Peyer's patch (tissue), 4 donors: ENCODE measurements at regions not wholly inside any gene's neighbourhood (a gene's known extent, or its start where the extent isn't known, plus 50 kb on each side); places are given as distances from the start of the nearest gene placed in this dataset.

Experiments used
- DNase-seq, 3 donors: peaks; one replicate each; pipeline ENCODE4 v3.0.0-alpha.2; 2017 to 2019
- H3K27ac ChIP-seq, 4 donors: fragments of 200-600 bp; sonication (generic); one replicate each; pipeline ENCODE4 v1.5.1; 2016 to 2019
- H3K27me3 ChIP-seq, 2 donors: fragments of 200-600 bp; sonication (generic); one replicate each; pipeline ENCODE4 v1.5.1; 2019
- H3K36me3 ChIP-seq, 3 donors: fragments of 200-600 bp; sonication (generic); one replicate each; pipeline ENCODE4 v1.5.1; 2016 to 2019
- H3K4me1 ChIP-seq, 4 donors: fragments of 200-600 bp; sonication (generic); one replicate each; pipeline ENCODE4 v1.5.1; 2016 to 2019
- H3K4me3 ChIP-seq, 4 donors: fragments of 200-600 bp; sonication (generic); 1 replicate in 3 of 4; 2 replicates in 1 of 4; pipeline ENCODE4 v1.5.1; 2016 to 2019; ENCODE audit warnings: mild to moderate bottlenecking in 1 of 4
- H3K9me3 ChIP-seq, 4 donors: fragments of 200-600 bp; sonication (generic); one replicate each; pipeline ENCODE4 v1.5.1; 2016 to 2019; ENCODE audit warnings: mild to moderate bottlenecking in 1 of 4
- CTCF ChIP-seq, 6 experiments: fragments of 450-650 bp in 4 of 6; fragments of 200-600 bp in 2 of 6; sonication (generic) in 1 of 6; IDR thresholded peaks; one replicate each; pipeline ENCODE4 v1.5.1; 2017 to 2019; ENCODE audit warnings: antibody characterized with exemption in 6 of 6, mild to moderate bottlenecking in 3 of 6, moderate library complexity in 1 of 6
- POLR2A ChIP-seq, 2 donors: fragments of 450-650 bp; IDR thresholded peaks; one replicate each; pipeline ENCODE4 v1.5.1; 2017; ENCODE audit warnings: antibody characterized with exemption in 2 of 2, mild to moderate bottlenecking in 2 of 2, moderate library complexity in 2 of 2

GRCh38 chr11:105245781-105246315 is 106.3 kb upstream of the CARD18 start:
- no peak overlapping the region for H3K4me3 ChIP-seq
- H3K9me3 ChIP-seq, result no peaks in the 10 kb centered on the region
- no peak for DNase-seq
- no peaks in the 10 kb centered on the region for H3K36me3 ChIP-seq
- no peaks in the 10 kb centered on the region for H3K4me1 ChIP-seq
- H3K27me3 ChIP-seq, result no peaks in the 10 kb centered on the region
- no peak for TF ChIP-seq CTCF (IDR thresholded peaks at IDR 0.05)
- TF ChIP-seq POLR2A (IDR thresholded peaks at IDR 0.05), result no peak
- no peak overlapping the region for H3K27ac ChIP-seq

DNA sequence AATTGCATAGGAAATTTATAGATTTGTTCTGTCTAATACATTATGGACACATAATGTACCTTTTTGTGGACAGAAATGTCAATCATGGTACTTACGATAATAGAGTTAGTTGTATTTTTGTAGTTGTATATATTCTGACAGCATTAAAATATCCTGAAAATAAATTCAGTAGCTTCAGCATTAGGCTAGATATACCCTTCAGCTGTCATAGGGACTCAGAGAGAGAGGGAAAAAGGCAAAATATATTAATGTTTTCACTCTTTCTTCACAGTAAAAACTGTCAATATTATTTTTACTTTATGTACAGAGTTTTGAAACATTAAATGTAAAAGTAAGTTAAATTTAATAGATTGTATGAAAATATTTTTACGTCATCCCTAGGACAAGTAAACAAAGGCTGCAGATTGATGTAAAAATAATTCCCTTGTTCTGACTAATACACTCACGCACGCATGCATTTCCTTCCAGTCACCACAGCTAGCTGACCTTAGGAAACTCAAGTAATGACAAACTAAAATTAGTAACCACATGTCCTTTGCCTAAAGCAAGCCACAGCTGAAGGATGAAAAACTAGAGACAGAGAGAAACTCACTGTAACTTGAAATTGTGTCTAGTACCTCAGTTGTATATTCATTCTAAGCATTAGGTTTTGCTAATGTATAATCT is 104.7 kb upstream of the CARD18 start:
- TF ChIP-seq POLR2A (IDR thresholded peaks at IDR 0.05) (no peak), CTCF (IDR thresholded peaks at IDR 0.05) (no peak)
- Histone ChIP-seq H3K27ac (no peak overlapping the region), H3K4me1 (no peaks in the 10 kb centered on the region)

DNA sequence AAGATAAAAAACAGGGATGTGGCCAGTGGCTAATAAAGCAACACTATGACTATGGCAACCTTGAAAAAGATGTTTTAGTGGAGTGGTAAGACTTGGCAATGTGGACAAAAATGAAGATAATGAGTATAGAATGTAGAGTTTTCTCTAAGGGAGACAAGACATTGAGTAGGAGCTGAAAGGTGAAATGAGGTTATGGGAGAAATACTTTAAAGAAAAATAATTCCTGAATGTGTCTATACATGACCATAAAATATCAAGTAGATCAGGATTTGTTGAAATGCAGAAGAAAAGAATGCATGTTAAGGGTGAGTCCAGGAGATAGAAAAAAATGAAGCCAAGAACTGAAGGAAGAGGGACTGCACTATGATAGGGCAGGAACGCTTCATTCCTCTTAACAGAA is 101.6 kb upstream of the CARD18 start:
- Histone ChIP-seq H3K4me1 (no peaks in the 10 kb centered on the region), H3K9me3 (no peaks in the 10 kb centered on the region), H3K4me3 (no peak overlapping the region), H3K27me3 (no peaks in the 10 kb centered on the region), H3K36me3 (no peaks in the 10 kb centered on the region), H3K27ac (no peak overlapping the region)
- TF ChIP-seq POLR2A (IDR thresholded peaks at IDR 0.05), result no peak
- TF ChIP-seq CTCF (IDR thresholded peaks at IDR 0.05), result no peak
- no peak for DNase-seq

More for the DNA sequence above, 104.7 kb upstream of the CARD18 start:
- H3K9me3 ChIP-seq, result no peaks in the 10 kb centered on the region
- H3K27me3 ChIP-seq, result no peaks in the 10 kb centered on the region
- no peaks in the 10 kb centered on the region for H3K36me3 ChIP-seq
- H3K4me3 ChIP-seq, result no peak overlapping the region
- no peak for DNase-seq

DNA sequence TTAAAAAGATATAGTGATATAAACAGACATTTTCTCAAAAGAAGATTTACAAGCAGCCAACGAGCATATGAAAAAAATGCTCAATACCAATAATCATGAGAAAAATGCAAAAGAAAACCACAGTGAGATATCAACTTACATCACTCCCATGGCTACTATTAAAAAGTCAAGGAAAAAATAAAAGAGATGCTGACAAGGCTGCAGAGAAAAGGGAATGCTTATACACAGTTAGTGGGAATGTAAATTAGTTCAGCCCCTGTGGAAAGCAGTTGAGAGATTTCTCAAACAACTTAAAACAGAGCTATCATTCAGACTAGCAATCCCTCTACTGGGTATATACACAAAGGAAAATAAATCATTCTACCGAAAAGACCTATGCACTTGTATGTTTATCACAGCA is 97.1 kb upstream of the CARD18 start:
- H3K4me3 ChIP-seq, result no peak overlapping the region
- H3K4me1 ChIP-seq, result no peaks in the 10 kb centered on the region
- TF ChIP-seq POLR2A (IDR thresholded peaks at IDR 0.05) (no peak), CTCF (IDR thresholded peaks at IDR 0.05) (no peak)
- no peaks in the 10 kb centered on the region for H3K9me3 ChIP-seq
- DNase-seq, result no peak
- no peak overlapping the region for H3K27ac ChIP-seq
- no peaks in the 10 kb centered on the region for H3K27me3 ChIP-seq
- no peaks in the 10 kb centered on the region for H3K36me3 ChIP-seq

DNA sequence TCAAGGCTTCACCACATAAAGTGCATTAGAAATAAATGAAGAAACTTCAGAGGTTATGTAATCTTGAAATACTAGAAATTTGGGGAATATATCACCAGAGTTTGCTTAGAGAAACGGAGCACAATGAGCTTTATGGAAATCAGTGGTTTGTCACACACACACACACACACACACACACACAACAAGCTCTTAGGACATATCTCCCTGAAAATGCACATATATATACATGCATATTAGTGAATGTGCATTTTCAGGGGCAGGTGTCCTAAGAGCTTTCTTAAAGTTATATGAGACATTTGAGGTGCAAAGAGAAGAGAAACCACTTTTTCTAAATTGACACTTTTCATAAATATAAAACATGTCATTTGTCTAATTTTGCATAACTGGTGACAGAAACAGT is 93.7 kb upstream of the CARD18 start:
- TF ChIP-seq CTCF (IDR thresholded peaks at IDR 0.05) (no peak), POLR2A (IDR thresholded peaks at IDR 0.05) (no peak)
- Histone ChIP-seq H3K36me3 (no peaks in the 10 kb centered on the region), H3K4me1 (no peaks in the 10 kb centered on the region), H3K4me3 (no peak overlapping the region), H3K27ac (no peak overlapping the region), H3K9me3 (no peaks in the 10 kb centered on the region), H3K27me3 (no peaks in the 10 kb centered on the region)
- no peak for DNase-seq
